ENCODE measurements at regions not wholly inside any gene's neighbourhood (a gene's known extent, or its start where the extent isn't known, plus 50 kb on each side); places are given as distances from the start of the nearest gene placed in this dataset.

DNA sequence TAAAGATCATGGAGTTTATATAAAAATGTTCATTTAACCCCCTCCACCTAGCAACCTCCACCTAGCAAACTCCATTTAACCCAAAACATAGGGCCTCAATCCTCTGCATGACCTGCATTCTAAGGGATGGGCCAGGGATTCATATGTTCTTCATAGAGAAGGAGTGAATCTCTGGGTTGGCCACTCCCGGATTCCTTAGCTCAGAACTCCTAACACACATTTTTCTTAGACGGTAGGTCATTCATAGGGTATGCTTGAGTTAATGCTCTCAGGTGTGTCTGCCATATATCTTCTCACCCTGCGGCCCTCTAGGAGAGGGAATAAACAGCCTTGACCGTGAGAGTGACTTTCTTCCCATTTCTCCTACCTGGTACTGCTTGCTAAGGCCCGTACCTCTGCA, 102.0 kb upstream of the IGSF10 start:
- 89 to 91% methylated on average over 5 of the region's 5 CpGs for WGBS, 2 donors
- no peaks in the 10 kb centered on the region for H3K36me3 ChIP-seq
- no peak for TF ChIP-seq CTCF (IDR thresholded peaks at IDR 0.05)
- DNase-seq (no peak), ATAC-seq (no peak)
- H3K4me1 ChIP-seq: peaks cover 0 to 3% (median 0%) of the 10 kb centered on the region in 9 donors
- H3K27ac ChIP-seq: no peak overlapping the region
- H3K27me3 ChIP-seq: no peaks in the 10 kb centered on the region
- no peaks in the 10 kb centered on the region for H3K9me3 ChIP-seq
- no peak overlapping the region for H3K4me3 ChIP-seq
- intact Hi-C loops (cut with DNase I): loop anchor here in 1 of 10 donors (10.0 kb wide), 1 partner anchor 1172 kb away; no protein-coding TSS in a partner anchor

DNA sequence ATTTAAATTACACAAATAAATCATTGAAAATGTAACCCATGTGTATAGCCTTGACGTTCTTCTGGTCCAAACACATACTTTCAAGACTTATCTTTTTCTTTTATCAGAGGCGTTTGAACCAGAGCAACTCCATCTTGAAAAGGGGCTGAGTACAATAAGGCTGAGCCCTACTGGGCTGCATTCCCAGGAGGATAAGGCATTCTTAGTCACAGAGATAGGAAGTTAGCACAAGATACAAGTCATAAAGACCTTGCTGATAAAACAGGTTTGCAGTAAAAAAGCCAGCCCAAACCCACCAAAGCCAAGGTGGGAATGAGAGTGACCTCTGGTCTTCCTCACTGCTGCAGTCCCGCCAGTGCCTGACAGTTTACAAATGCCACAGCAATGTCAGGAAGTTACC, 101.0 kb upstream of the IGSF10 start:
- H3K4me3 ChIP-seq: no peak overlapping the region
- TF ChIP-seq CTCF (IDR thresholded peaks at IDR 0.05): no peak
- H3K4me1 ChIP-seq: peaks cover 0 to 3% (median 0%) of the 10 kb centered on the region in 9 donors
- no peak overlapping the region for H3K27ac ChIP-seq
- intact Hi-C loops (cut with DNase I): loop anchor here in 1 of 10 donors (10.0 kb wide), 1 partner anchor 1173 kb away; no protein-coding TSS in a partner anchor
- 19 to 31% methylated on average over 3 of the region's 3 CpGs for WGBS, 2 donors
- no peaks in the 10 kb centered on the region for H3K9me3 ChIP-seq
- ATAC-seq (no peak), DNase-seq (no peak)
- no peaks in the 10 kb centered on the region for H3K36me3 ChIP-seq
- no peaks in the 10 kb centered on the region for H3K27me3 ChIP-seq

GRCh38 chr3:151560738-151561137, 99.9 kb upstream of the IGSF10 start:
- no peak for TF ChIP-seq CTCF (IDR thresholded peaks at IDR 0.05)
- no peak overlapping the region for H3K27ac ChIP-seq
- 55 to 59% methylated on average over 2 of the region's 2 CpGs for WGBS, 2 donors
- intact Hi-C loops (cut with DNase I): loop anchor here in 1 of 10 donors (10.0 kb wide), 1 partner anchor 1174 kb away; no protein-coding TSS in a partner anchor
- DNase-seq: no peak
- ATAC-seq: no peak
- no peak overlapping the region for H3K4me3 ChIP-seq
- H3K4me1 ChIP-seq: peaks cover 0 to 3% (median 0%) of the 10 kb centered on the region in 9 donors
- no peaks in the 10 kb centered on the region for H3K9me3 ChIP-seq
- H3K27me3 ChIP-seq: no peaks in the 10 kb centered on the region
- no peaks in the 10 kb centered on the region for H3K36me3 ChIP-seq

DNA sequence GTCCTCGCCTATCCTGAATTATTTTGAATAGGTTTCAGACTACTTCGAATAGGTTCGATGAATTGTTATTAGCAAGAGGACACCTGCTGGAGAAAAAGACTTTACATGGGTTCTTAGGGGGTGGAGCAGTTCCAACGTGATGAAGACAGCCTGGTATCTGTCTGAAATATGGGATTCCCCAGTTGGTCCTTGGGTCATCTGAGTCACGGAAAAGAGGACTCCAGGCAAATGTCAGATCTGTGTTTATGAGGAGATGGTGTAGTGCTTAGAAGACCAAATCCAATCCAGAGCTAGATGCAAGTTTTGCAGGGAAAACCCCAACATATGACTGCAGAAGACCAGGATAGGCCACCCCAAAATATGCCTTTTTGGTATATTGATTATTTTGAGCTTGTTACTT, 98.9 kb upstream of the IGSF10 start:
- H3K9me3 ChIP-seq: no peaks in the 10 kb centered on the region
- ATAC-seq (no peak), DNase-seq (no peak)
- H3K4me3 ChIP-seq: no peak overlapping the region
- no peaks in the 10 kb centered on the region for H3K36me3 ChIP-seq
- 81 to 85% methylated on average over 5 of the region's 5 CpGs for WGBS, 2 donors
- H3K27me3 ChIP-seq: no peaks in the 10 kb centered on the region
- intact Hi-C loops (cut with DNase I): loop anchor here in 1 of 10 donors (10.0 kb wide), 1 partner anchor 1175 kb away; no protein-coding TSS in a partner anchor
- H3K4me1 ChIP-seq: peaks cover 0 to 3% (median 0%) of the 10 kb centered on the region in 9 donors
- TF ChIP-seq CTCF (IDR thresholded peaks at IDR 0.05): no peak
- no peak overlapping the region for H3K27ac ChIP-seq
